ENCODE measurements at regions not wholly inside any gene's neighbourhood (a gene's known extent, or its start where the extent isn't known, plus 50 kb on each side); places are given as distances from the start of the nearest gene placed in this dataset.

DNA sequence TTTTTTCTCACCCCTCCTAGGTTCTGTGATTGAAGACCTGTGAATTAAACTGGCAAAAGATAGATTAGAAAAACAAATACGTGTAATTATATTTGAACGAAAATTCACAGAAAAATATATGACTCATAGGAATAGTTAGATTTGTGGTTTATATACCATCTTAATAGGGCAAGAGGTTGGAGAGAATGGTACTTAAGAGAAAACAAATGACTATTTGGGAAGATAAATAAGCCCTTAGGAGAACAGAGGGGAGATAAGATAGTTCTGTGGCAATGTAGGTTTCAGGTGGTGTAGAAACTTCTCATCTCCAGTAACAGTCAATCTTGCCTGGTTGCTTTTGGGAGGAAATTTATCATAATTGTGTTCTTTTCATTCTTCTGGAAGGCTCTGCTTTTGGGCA is 122.0 kb downstream of the PRDM9 start:
- no peak overlapping the region for H3K4me3 ChIP-seq (ENCODE audit: low read depth, low read length)
- DNase-seq (ENCODE audit: low read depth): no peak
- CTCF ChIA-PET: no interaction called here
- POLR2A ChIA-PET: no interaction called here
- no peaks in the 10 kb centered on the region for H3K27me3 ChIP-seq (ENCODE audit: control insufficient read depth, insufficient read depth, low read length)
- H3K36me3 ChIP-seq (ENCODE audit: control insufficient read depth, insufficient read depth, low read length): no peaks in the 10 kb centered on the region
- TF ChIP-seq, protein P1, sequence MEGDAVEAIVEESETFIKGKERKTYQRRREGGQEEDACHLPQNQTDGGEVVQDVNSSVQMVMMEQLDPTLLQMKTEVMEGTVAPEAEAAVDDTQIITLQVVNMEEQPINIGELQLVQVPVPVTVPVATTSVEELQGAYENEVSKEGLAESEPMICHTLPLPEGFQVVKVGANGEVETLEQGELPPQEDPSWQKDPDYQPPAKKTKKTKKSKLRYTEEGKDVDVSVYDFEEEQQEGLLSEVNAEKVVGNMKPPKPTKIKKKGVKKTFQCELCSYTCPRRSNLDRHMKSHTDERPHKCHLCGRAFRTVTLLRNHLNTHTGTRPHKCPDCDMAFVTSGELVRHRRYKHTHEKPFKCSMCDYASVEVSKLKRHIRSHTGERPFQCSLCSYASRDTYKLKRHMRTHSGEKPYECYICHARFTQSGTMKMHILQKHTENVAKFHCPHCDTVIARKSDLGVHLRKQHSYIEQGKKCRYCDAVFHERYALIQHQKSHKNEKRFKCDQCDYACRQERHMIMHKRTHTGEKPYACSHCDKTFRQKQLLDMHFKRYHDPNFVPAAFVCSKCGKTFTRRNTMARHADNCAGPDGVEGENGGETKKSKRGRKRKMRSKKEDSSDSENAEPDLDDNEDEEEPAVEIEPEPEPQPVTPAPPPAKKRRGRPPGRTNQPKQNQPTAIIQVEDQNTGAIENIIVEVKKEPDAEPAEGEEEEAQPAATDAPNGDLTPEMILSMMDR (IDR thresholded peaks at IDR 0.05; ENCODE audit: insufficient read depth, low read depth, low read length): no peak

DNA sequence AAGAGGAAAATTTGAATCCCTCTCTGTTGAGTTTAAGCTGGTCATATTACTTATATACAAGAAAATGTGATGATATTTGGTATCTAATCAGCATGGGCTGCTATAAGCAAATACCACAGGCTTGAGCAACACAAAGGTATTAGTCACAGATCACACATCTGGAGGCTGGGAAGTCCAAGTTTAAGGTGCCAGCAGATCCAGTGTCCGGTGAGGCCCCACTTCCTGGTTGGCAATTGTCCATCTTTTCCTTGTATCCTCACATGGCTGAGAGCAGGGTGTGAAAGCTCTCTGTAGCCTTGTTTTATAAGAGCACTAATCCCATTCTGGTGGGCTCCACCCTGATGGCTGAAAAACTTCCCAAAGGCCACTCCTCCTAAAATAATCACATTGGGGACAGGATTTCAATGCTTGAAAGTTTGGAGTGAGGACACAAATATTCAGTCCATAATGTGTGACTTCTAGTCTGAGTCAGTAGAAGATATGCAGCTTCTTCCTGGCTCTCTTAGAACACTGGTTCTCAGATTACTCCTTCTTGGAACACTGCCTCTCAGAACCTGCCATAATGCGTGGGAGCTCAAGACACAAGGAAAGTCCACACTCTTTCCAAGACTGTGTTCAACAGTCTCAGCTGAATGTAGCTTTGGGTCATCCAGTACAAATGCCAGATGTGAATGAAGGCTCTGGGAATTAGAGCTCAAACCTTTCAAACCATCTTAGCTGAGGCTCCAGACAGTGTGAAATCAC is 124.1 kb downstream of the PRDM9 start:
- TF ChIP-seq, protein P1 (IDR thresholded peaks at IDR 0.05; ENCODE audit: insufficient read depth, low read depth, low read length): no peak
- Histone ChIP-seq H3K27me3 (ENCODE audit: control insufficient read depth, insufficient read depth, low read length) (no peaks in the 10 kb centered on the region), H3K4me3 (ENCODE audit: low read depth, low read length) (no peak overlapping the region), H3K36me3 (ENCODE audit: control insufficient read depth, insufficient read depth, low read length) (no peaks in the 10 kb centered on the region)
- CTCF ChIA-PET: no interaction called here
- DNase-seq (ENCODE audit: low read depth): no peak
- POLR2A ChIA-PET: no interaction called here

DNA sequence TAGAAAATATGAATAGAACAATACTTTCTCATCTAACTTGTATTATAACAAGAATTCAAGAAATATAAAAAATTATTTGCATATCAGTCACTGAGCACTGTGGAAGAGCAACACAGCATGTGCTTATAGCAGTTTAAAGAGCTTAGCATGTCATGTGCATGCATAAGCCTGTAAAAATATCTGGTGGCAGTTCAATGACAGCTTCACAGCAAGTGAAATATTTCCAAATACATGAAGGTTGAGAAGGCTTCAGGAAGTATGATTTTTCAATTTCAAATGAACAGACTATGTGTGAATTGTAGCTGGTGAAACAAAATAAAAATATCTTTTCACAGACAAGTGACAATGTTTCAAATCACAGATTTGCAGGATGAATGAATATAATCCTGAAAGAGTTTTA is 128.5 kb downstream of the PRDM9 start:
- no peak for DNase-seq (ENCODE audit: low read depth)
- Histone ChIP-seq H3K4me3 (ENCODE audit: low read depth, low read length) (no peak overlapping the region), H3K36me3 (ENCODE audit: control insufficient read depth, insufficient read depth, low read length) (no peaks in the 10 kb centered on the region), H3K27me3 (ENCODE audit: control insufficient read depth, insufficient read depth, low read length) (no peaks in the 10 kb centered on the region)
- ChIA-PET CTCF (no interaction called here), POLR2A (no interaction called here)
- TF ChIP-seq, protein P1 (IDR thresholded peaks at IDR 0.05; ENCODE audit: insufficient read depth, low read depth, low read length): no peak

DNA sequence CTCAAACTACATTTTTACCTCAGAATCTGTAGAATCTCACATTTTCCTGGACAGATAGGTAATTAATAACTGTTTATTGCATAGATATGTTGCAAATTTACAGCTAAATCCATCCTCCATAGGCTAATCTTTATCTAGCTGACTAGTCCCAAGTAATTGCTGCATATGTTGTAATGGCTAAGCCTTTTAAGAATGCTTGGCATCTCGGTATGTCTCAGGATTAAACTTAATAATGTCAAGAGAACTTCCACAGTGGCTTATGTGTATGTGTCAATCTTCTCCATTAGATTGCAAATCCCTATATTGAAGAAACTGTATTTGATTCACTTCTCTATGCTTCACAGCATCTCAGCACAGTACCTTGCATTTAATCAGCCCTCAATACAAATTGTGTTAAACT is 131.9 kb downstream of the PRDM9 start:
- CTCF ChIA-PET: no interaction called here
- POLR2A ChIA-PET: no interaction called here
- no peak for DNase-seq (ENCODE audit: low read depth)
- TF ChIP-seq, protein P1 (IDR thresholded peaks at IDR 0.05; ENCODE audit: insufficient read depth, low read depth, low read length): no peak
- H3K27me3 ChIP-seq (ENCODE audit: control insufficient read depth, insufficient read depth, low read length): no peaks in the 10 kb centered on the region
- H3K36me3 ChIP-seq (ENCODE audit: control insufficient read depth, insufficient read depth, low read length): no peaks in the 10 kb centered on the region
- no peak overlapping the region for H3K4me3 ChIP-seq (ENCODE audit: low read depth, low read length)

DNA sequence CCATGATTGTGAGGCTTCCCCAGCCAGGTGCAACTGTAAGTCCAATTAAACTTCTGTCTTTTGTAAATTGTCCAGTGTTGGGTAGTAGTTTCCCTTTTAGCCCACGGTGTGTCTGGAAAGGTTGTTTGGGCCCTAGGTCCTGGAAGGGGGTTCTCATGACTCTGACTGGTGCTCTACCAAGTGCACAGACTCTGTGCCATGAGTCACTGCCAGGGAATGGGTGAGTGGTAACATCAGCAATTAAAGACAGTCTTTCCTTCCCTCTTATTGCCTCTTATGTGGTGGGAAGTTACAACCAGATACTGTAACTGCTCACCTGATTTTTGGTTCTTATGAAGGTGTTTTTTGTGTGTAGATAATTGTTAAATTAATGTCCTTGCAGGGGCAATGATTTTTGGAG is 141.2 kb downstream of the PRDM9 start:
- ChIA-PET POLR2A (no interaction called here), CTCF (no interaction called here)
- DNase-seq (ENCODE audit: low read depth): no peak
- Histone ChIP-seq H3K4me3 (ENCODE audit: low read depth, low read length) (no peak overlapping the region), H3K36me3 (ENCODE audit: control insufficient read depth, insufficient read depth, low read length) (no peaks in the 10 kb centered on the region), H3K27me3 (ENCODE audit: control insufficient read depth, insufficient read depth, low read length) (no peaks in the 10 kb centered on the region)
- TF ChIP-seq, protein P1 (IDR thresholded peaks at IDR 0.05; ENCODE audit: insufficient read depth, low read depth, low read length): no peak
